ENCODE measurements at regions not wholly inside any gene's neighbourhood (a gene's known extent, or its start where the extent isn't known, plus 50 kb on each side); places are given as distances from the start of the nearest gene placed in this dataset.

GRCh38 chr1:8189931-8190483 lies 127.9 kb upstream of the SLC45A1 start:
- no peaks in the 10 kb centered on the region for H3K9me3 ChIP-seq
- DNase-seq (ENCODE audit: low spot score in 2 of 2) = no peak
- H3K4me3 ChIP-seq = no peak overlapping the region
- TF ChIP-seq CTCF (IDR thresholded peaks at IDR 0.05) (no peak), EP300 (IDR thresholded peaks at IDR 0.05) (peak in 1 of 2 donors; percentile 19)
- no peak overlapping the region for H3K27ac ChIP-seq
- no peaks in the 10 kb centered on the region for H3K4me1 ChIP-seq
- H3K36me3 ChIP-seq = no peaks in the 10 kb centered on the region
- WGBS, 2 donors = 73 to 84% methylated on average over 6 of the region's 6 CpGs
- H3K27me3 ChIP-seq = no peaks in the 10 kb centered on the region

GRCh38 chr1:8185400-8185799 lies 132.5 kb upstream of the SLC45A1 start:
- 92 to 98% methylated on average over 5 of the region's 5 CpGs for WGBS, 2 donors
- H3K4me1 ChIP-seq = no peaks in the 10 kb centered on the region
- no peak for TF ChIP-seq POLR2A (IDR thresholded peaks at IDR 0.05)
- no peak for TF ChIP-seq EP300 (IDR thresholded peaks at IDR 0.05)
- no peak for TF ChIP-seq CTCF (IDR thresholded peaks at IDR 0.05)
- H3K27ac ChIP-seq = no peak overlapping the region
- H3K27me3 ChIP-seq = no peaks in the 10 kb centered on the region
- no peaks in the 10 kb centered on the region for H3K36me3 ChIP-seq
- DNase-seq (ENCODE audit: low spot score in 2 of 2) = no peak
- no peak overlapping the region for H3K4me3 ChIP-seq
- peaks cover 0 to 3% (median 0%) of the 10 kb centered on the region in 4 donors for H3K9me3 ChIP-seq

- 91 to 92% methylated on average over 3 of the region's 3 CpGs for WGBS, 2 donors
- no peaks in the 10 kb centered on the region for H3K27me3 ChIP-seq
- no peaks in the 10 kb centered on the region for H3K4me1 ChIP-seq
- no peak overlapping the region for H3K27ac ChIP-seq
- no peak overlapping the region for H3K4me3 ChIP-seq
- TF ChIP-seq CTCF (IDR thresholded peaks at IDR 0.05) = no peak
- no peak for TF ChIP-seq POLR2A (IDR thresholded peaks at IDR 0.05)
- no peak for TF ChIP-seq EP300 (IDR thresholded peaks at IDR 0.05)
- DNase-seq (ENCODE audit: low spot score in 2 of 2) = no peak
- H3K9me3 ChIP-seq = peaks cover 0 to 14% (median 5%) of the 10 kb centered on the region in 4 donors
- H3K36me3 ChIP-seq = no peaks in the 10 kb centered on the region
Observed at GRCh38 chr1:8184301-8184700, 133.6 kb upstream of the SLC45A1 start.

GRCh38 chr1:8182034-8182761 lies 135.7 kb upstream of the SLC45A1 start:
- Histone ChIP-seq H3K27me3 (no peaks in the 10 kb centered on the region), H3K4me1 (no peaks in the 10 kb centered on the region), H3K9me3 (peaks cover 0 to 25% (median 12%) of the 10 kb centered on the region in 4 donors), H3K27ac (peak overlapping the region in 1 of 4 donors; percentile 18), H3K4me3 (no peak overlapping the region), H3K36me3 (no peaks in the 10 kb centered on the region)
- TF ChIP-seq EP300 (IDR thresholded peaks at IDR 0.05) (no peak), CTCF (IDR thresholded peaks at IDR 0.05) (no peak), POLR2A (IDR thresholded peaks at IDR 0.05) (no peak)
- DNase-seq (ENCODE audit: low spot score in 2 of 2) = no peak
- WGBS, 2 donors = 82 to 84% methylated on average over 12 of the region's 12 CpGs

- peaks cover 0 to 25% (median 12%) of the 10 kb centered on the region in 4 donors for H3K9me3 ChIP-seq
- H3K27me3 ChIP-seq = no peaks in the 10 kb centered on the region
- TF ChIP-seq EP300 (IDR thresholded peaks at IDR 0.05) = no peak
- no peak for TF ChIP-seq CTCF (IDR thresholded peaks at IDR 0.05)
- no peak for TF ChIP-seq POLR2A (IDR thresholded peaks at IDR 0.05)
- H3K36me3 ChIP-seq = no peaks in the 10 kb centered on the region
- no peak for DNase-seq (ENCODE audit: low spot score in 2 of 2)
- no peak overlapping the region for H3K27ac ChIP-seq
- peaks cover 0 to 8% (median 1%) of the 10 kb centered on the region in 4 donors for H3K4me1 ChIP-seq
- WGBS, 2 donors = 96% methylated on average over 1 of the region's 1 CpG
- H3K4me3 ChIP-seq = no peak overlapping the region
Observed at GRCh38 chr1:8179132-8179793, 138.7 kb upstream of the SLC45A1 start.

All from tibial nerve (tissue), 4 donors.